TTC549 (cell line): ENCODE measurements at regions not wholly inside any gene's neighbourhood (a gene's known extent, or its start where the extent isn't known, plus 50 kb on each side); places are given as distances from the start of the nearest gene placed in this dataset.
"Not testable (repeated sequence)": the region's sequence is repeated elsewhere in the genome, so short reads cannot be mapped to it uniquely, and the experiment has no call there.

Source experiments
- FAIRE-seq: peaks from 2 replicates; lab custom pipeline; 2012; peaks lifted over from hg19 to GRCh38; lab: Jason Lieb, UNC

DNA sequence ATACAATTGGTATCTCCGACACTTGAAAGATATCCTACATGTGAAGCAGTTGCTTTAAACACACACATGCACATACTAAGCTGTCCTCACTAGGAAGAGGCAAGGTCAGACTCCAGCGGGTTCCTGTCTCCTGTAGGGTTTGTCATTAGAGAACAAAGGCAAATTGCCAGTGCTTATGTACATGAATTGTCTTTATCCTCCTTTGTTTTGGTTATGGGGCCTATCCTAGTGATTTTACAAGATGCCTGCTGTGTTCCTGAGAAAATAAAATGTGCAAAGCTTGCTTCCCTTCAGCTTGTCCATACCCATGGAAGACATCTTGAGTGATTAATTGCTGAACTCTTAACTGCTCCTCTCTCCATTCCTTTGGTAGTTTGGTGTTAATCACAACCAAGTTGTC, 86.7 kb upstream of the SLC39A10 start:
- FAIRE-seq: no peak

DNA sequence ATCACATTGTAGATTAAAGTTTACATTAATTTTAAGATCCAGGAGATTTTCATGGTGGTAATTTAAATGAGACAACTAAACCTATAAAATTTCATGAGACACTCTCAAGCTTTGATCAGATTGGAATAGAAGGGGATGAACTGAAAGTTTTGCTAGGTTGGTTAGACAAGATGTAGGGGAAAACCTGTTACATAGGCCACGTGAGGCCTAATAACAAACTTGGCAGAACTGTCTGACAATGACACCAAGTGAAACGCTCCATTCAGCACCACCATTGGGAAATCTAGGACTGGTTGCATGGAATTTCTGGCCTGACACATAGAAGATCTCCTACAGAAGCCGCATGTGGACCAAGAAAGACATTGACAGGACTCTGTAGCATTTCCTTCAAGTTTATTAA, 87.8 kb upstream of the SLC39A10 start:
- FAIRE-seq: no peak

DNA sequence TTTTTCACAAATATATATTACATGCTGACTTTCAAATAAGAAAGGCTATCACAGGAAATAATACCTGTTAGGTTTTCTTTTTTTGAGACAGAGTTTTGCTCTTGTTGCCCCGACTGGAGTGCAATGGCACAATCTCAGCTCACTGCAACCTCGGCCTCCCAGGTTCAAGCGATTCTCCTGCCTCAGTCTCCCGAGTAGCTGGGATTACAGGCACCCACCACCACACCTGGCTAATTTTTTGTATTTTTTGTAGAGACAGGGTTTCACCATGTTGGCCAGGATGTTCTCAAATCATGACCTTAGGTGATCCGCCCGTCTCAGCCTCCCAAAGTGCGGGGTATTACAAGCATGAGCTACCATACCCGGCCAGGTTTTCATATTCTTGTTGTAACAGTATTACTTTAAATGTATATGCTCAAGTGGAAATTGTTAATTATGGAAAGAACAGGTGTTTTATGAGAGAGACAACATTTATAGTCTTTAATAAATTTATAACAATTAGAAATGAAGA, 92.3 kb upstream of the SLC39A10 start:
- FAIRE-seq: not testable (repeated sequence)

DNA sequence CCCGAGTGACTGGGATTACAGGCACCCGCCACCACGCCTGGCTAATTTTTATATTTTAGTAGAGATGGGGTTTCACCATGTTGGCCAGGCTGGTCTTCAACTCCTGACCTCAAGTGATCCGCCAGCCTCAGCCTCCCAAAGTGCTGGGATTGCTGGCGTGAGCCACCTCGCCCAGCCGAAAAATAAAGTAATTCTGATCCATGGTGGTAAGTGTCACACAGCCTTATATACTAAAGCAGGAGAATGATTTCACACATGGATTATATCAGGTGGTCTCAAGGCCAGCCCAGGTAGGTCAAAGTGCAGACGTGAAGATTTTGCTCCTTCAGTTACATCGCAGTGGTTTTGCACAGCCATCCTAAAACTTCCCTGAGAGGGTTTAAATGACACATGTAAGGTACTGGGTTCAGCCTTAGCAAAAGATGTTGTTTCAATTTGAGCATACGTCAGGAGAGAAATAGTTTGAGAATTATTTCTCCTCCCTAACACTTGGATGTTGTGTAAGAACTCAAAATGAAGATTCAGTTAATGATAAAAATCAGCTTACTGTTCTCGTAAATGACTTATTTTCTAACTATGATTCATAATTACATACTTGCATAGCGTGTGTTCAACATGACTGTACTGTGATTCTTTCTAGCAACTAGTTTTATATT, 93.0 kb upstream of the SLC39A10 start:
- no peak for FAIRE-seq

DNA sequence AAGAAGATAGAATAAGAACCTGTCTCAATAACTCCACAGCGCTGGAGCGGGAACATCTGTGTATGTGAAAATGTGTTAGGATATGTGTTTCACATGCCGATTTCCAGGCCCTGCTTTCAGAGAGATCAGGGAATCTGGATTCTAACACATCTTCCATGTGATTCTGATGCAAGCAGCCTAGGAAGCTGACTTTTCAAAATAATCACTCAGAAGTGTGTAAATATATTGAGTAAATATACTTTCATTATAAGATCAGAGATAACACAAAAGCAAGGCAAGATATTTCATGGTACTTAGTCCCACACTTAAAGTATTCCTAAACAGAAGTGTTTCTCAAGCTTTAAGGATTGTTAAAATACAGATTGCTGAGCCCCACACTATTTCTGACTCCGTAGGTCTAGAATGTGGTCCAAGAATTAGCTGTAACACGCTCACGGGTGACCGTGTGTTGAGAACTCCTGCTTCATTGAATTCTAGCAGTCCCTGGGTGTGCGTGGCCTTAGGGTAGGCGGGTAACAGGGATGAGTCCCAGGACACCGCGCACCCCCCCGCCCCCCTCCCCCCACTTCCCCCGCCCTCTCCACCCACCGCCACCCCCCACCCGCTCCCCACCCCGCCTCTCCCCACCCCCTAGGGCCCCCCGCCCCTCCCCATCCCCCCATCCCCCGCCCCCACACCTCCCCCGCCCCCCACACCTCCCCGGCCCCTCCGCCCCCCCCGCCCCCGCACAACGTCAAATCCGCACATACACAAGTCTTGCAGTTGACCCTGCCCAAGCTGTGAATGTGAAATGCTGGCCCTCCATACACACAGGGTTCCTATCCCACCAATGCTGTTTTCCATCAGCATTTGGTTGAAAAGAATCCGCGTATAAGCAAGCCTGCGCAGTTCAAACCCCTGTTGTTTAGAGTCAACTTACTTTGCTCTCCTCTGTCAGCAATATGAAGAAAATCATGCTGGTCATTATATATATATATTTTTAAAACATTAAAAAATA, 94.2 kb upstream of the SLC39A10 start:
- FAIRE-seq: no peak

DNA sequence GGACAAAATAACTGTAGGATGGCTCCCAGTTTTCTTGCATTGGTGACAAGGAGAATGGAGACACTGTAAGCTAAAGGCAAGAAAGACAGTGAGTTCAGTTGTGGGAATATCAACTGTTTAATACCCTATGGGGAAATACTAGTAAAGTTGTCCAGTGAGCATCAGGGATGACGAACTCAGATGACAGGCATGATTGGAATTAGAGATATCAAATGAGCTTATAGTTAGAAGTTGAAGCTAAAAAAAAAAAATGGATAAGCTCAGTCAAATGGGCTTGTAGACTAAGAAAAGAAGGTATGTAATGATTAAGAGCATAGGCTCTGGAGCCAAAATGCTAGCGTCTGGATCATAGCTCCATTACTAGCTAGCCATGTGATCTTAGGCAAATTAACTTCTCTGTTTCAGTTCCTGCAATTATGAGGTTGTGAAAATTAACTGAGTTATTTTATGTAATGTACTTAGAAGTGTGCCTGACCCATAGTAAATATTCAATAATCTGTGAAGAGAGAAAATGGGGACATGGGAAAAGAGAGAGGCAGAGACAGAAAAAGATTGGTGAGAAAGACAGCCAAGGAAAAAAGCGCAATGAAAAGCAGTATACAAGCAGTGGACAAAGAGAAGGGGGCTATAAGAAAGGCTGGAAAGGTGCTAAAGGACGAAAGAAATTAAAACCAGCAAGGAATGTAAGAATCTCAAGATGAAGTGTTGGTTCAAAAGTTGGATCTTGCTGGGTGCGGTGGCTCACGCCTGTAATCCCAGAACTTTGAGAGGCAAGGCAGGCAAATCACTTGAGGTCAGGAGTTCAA, 95.7 kb upstream of the SLC39A10 start:
- no peak for FAIRE-seq

DNA sequence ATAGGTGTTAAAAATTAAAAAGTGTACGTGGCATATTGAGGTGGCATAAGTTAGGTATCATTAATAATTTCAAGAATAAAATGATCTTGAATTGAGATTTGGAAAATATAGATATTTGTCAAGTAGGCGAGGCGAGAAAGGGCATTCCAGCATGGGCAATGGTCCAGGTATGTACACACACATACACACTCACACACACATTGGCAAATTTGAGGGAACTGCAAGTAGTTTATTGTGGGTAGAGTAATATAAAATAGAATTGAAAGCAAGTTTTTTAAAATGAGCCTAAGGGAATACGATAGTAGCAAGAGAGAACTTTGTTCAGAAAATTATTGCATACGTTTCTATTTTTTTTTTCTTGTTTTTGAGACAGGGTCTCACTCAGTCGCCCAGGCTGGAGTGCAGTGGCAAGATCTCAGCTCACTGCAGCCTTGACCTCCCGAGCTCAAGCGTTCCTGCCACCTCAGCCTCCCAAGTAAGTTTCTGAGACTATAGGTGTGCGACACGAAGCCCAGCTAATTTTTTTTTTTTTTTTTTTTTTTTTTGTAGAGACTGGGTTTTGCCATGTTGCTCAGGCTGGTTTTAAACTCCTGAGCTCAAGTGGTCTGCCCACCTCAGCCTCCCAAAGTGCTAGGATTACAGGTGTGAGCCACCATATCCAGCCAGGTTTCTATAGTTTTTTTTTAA, 96.7 kb upstream of the SLC39A10 start:
- FAIRE-seq: no peak

DNA sequence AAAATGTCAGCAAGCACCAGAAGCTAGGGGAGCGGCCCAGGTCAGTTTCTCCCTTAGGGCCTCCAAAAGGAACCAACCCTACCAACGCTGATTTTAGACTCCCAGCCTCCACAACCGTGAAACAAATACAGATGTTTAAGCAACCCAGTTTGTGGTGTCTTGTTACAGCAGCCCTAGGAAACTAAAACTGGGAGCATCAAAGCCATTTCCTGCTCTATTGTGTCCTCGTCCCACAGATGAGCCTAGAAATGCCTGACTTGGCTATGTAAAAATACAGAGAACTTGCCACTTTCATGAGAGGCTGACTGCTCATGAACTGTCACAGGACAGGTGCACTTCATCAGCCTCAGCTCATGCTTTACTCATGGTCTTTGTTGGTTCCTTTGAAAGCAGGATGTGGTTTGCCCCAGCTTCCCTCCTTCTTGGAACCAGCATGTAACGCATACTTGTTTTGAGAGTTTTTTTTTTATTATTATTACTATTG, 97.6 kb upstream of the SLC39A10 start:
- no peak for FAIRE-seq

DNA sequence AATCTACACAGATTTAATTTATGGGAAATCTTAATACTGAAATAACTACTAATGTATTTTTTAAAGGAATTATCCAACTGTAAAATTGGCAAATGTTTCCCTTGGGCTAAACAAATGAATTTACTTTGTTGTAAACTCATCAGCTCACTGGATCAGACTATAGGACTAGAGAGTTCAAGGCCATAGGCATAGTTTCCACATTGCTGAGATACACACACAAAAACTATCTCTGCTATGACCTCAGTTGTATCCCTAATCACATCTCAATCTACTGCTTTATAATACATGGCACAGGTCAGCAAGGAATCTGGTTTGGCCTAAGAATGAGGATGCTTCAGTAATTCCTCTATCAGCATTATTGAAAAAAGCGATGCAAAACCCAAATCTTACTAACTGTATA, 101.1 kb upstream of the SLC39A10 start:
- no peak for FAIRE-seq

DNA sequence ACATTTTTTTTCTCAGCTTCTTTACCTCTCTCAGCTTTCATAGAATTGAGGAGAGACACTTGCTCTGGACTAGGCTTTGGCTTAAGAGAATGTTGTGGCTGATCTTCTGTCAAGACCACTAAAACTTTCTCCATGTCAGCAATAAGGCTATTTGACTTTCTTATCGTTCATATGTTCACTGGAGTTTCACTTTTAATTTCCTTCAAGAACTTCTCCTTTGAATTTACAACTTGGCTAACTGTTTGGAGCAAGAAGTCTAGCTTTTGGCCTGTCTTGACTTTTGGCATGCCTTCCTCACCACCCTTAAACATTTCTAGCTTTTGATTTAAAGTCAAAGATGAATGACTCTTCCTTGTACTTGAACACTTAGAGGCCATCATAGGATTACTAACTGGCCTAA, 104.4 kb upstream of the SLC39A10 start:
- FAIRE-seq: no peak

DNA sequence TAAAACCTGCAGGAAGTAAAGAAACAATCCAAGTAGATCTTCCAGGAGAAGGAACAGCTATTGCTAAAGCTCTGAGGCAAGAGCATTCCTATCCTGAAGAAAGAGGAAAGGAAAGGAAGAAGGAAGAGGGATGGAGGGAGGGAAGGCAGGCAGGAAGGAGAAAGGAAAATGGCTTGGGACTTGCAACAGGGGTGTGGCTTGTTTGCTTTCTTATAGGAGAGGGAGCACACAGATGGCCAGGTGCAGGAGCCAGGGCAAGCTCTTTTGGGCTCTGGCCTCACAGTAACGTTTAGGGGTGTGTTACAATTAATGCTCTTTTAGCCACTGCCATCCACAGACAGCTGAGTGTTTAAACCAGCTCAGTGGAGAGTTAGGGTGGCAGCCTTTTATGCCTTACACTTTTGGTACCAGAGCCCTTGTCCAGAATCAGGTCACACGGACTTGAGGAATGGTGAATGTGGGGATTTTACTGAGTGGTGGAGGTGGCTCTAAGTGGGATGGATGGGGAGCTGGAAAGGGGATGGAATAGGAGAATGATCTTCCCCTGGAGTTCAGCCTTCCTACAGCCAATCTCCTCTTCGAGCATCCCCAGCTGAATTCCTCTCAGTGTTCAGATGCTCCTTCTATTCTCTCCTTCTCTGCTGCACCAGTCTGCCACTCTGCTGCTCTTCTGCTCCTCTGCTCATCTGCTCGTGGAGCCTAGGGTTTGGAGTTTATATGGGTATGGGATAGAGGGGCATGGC, 108.7 kb upstream of the SLC39A10 start:
- no peak for FAIRE-seq

DNA sequence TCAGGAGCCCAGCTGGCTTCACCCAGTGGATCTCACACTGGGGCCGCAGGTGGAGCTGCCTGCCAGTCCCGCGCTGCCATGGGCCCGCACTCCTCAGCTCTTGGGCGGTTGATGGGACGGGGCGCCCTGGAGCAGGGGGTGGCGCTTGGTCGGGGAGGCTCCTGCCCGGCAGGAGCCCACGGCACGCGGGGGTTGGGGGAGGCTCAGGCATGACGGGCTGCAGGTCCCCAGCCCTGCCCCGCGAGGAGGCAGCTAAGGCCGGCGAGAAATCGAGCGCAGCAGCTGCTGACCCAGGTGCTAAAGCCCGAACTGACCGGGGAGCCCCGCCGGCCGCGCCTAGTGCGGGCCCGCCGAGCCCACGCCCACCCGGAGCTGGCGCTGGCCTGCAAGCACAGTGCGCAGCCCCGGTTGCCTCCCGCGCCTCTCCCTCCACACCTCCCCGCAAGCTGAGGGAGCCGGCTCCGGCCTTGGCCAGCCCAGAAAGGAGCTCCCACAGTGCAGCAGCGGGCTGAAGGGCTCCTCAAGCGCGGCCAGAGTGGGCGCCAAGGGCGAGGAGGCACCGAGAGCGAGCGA, 109.7 kb upstream of the SLC39A10 start:
- FAIRE-seq: not testable (repeated sequence)

DNA sequence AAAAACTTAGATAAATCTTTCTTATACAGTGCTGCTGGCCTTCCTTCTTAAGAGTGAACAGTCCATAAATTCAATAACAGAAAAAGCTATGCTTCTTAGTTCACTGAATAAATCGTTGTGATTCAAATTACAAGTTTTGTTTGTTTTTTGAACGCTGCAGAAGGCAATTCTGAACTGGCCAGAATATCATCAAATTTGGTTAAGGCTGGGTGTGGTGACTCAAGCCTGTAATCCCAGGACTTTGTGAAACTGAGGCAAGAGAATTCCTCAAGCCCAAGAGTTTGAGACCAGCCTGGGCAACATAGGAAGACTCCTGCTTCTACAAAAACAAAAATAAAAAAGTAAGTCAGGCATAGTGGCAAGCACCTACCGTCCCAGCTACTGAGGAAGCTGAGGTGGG, 111.2 kb upstream of the SLC39A10 start:
- FAIRE-seq: no peak

DNA sequence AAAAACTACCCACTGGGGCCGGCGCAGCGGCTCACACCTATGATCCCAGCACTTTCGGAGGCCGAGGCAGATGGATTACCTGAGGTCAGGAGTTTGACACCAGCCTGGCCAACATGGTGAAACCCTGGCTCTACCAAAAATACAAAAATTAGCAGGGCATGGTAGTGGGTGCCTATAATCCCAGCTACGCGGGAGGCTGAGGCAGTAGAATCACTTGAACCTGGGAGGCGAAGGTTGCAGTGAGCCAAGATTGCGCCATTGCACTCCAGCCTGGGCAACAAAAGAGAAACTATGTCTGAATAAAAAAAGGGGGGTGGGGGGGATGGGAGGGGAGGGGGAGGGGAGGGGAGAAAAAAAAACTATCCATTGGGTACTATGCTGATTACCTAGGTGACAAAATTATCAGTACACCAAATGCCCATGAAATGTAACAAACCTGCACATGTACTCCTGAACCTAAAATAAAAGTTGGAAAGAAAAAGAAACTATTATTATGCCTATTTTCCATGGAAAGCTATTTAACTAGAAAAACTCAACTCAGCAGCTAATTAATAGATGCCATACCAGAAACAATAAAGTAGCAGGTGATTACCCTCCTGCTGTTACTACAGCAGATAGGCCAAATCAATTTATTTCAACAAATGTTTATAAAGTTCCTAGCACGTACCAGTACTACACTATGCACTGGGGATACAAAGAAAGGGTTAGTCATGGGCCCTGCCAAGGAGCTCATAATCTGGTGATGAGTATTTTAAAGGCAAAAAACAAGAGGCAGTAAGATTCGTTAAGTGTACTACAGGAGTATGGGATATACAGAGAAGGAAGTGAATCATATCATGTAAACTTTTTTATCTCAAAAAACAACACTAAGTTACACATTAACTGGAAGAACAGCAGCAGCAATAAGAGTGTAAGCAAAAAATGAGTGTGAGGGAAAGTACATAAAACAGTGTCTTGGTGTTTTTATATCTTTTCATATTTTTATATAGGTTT, 112.8 kb upstream of the SLC39A10 start:
- FAIRE-seq: no peak

DNA sequence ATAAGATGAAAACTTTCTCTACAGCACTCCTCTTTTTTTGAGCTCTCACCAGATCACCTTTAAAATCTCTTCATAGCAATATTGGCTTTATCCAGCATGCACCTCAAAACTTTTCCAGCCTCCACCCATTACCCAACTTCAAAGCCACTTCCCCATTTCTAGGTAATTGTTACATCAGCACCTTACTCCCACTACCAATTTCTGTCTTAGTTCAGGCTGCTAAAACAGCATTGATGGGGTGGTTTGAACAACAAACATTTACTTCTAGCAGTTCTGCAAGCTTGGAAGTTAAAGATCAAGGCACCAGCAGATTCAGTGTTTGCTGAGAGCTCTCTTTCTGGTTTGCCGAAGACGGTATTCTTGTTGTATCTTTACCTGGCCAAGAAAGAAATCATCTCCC, 114.0 kb upstream of the SLC39A10 start:
- no peak for FAIRE-seq

DNA sequence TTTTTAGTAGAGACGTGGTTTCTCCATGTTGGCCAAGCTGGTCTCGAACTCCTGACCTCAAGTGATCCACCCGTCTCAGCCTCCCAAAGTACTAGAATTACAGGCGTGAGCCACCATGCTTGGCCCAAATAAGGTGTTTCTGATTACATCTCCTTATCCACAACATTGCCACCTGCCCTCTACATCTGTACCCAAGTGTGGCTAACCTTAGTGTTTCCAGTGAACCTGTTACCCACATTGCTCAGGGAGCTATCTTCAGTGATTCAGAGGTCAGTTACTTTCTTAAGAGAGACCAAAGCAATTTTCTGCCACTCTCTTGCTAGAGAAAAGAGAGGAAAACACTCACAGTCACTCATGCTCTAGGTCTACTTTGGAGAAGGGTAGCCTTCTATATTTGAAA, 115.0 kb upstream of the SLC39A10 start:
- FAIRE-seq: no peak

DNA sequence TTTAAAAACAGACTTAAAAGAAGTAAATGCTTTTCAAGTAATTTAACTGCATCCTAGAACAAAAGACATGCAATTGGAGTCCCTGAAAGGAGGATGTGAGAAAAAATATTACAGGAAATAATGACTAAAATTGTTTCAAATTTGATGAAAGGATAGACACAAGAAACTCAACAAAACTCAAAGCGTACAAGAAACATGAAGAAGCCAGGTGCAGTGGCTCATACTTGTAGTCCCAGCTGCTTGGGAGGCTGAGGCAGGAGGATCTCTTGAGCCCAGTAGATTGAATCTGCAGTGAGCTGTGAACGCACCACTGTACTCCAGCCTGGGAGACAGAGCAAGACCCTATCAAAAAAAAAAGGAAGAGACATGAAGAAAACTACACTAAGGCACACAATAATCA, 118.1 kb upstream of the SLC39A10 start:
- FAIRE-seq: no peak

DNA sequence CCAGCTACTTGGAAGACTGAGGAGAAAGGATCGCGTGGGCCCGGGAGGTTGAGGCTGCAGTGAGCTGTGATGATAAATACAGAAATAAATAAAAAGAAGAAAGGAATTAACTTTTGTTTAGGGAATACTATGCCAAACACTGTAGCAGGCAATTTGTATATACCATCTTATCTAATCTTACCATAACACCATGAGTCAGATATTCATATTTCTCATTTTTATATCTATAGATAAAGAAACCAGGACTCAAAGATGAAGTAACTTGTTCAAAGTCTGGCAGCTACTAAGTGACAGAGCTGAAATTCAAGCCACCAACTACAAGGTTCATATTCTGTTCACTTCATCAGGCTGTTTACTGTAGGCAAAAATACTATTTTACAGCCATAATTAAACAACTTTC, 119.2 kb upstream of the SLC39A10 start:
- FAIRE-seq: no peak

DNA sequence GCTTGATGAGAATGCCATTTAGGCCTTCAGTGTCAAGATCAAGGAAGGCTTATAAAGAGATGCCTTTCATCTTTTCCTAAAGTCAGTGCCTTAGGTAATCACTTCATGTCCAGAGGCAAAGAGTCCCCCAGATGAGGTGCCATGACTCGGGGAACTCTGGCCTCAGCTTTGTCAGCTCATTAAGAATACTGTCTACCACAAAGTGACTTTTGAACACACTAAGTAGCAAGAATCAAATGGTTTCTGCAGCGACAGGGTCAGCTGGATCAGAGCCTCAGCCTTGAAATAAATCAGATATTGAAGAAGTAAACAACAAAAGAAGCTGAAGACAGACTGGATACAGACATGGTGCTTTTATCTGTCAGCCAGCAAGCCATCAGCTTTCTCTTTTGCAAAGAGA, 120.1 kb upstream of the SLC39A10 start:
- no peak for FAIRE-seq
